Activated CD8-positive, alpha-beta memory T cell treated with anti-CD3 and anti-CD28 coated beads, Interleukin-2, amount 50 U/mL, for 4 hours (primary cell): ENCODE measurements at regions not wholly inside any gene's neighbourhood (a gene's known extent, or its start where the extent isn't known, plus 50 kb on each side); places are given as distances from the start of the nearest gene placed in this dataset.
"Not testable (repeated sequence)": the region's sequence is repeated elsewhere in the genome, so short reads cannot be mapped to it uniquely, and the experiment has no call there.

Source experiments
- DNase-seq: peaks from one replicate; pipeline ENCODE4 v3.0.0-alpha.2; 2020

GRCh38 chr5:34189246-34189645 lies 146.2 kb upstream of the C1QTNF3 start:
- DNase-seq, result not testable (repeated sequence)

GRCh38 chr5:34189752-34190411 lies 146.9 kb upstream of the C1QTNF3 start:
- not testable (repeated sequence) for DNase-seq

- not testable (repeated sequence) for DNase-seq
These were observed 147.5 kb upstream of the C1QTNF3 start for GRCh38 chr5:34190466-34190865.

GRCh38 chr5:34191279-34191744 lies 148.3 kb upstream of the C1QTNF3 start:
- not testable (repeated sequence) for DNase-seq

- not testable (repeated sequence) for DNase-seq
These were observed 149.3 kb upstream of the C1QTNF3 start for GRCh38 chr5:34192064-34192922.

GRCh38 chr5:34192923-34193262 lies 149.9 kb upstream of the C1QTNF3 start:
- DNase-seq, result not testable (repeated sequence)

GRCh38 chr5:34193297-34193696 lies 150.3 kb upstream of the C1QTNF3 start:
- not testable (repeated sequence) for DNase-seq

- not testable (repeated sequence) for DNase-seq
These were observed 150.8 kb upstream of the C1QTNF3 start for GRCh38 chr5:34193804-34194203.

- not testable (repeated sequence) for DNase-seq
These were observed 153.1 kb upstream of the C1QTNF3 start for GRCh38 chr5:34196091-34196490.

GRCh38 chr5:34205347-34205746 lies 162.3 kb upstream of the C1QTNF3 start:
- not testable (repeated sequence) for DNase-seq

GRCh38 chr5:34217386-34217785 lies 174.4 kb upstream of the C1QTNF3 start:
- not testable (repeated sequence) for DNase-seq

- not testable (repeated sequence) for DNase-seq
These were observed 178.5 kb upstream of the C1QTNF3 start for GRCh38 chr5:34221329-34222073.

GRCh38 chr5:34223158-34223557 lies 180.1 kb upstream of the C1QTNF3 start:
- not testable (repeated sequence) for DNase-seq

GRCh38 chr5:34230402-34230801 lies 187.4 kb upstream of the C1QTNF3 start:
- DNase-seq, result not testable (repeated sequence)

GRCh38 chr5:34243802-34244201 lies 200.8 kb upstream of the C1QTNF3 start:
- not testable (repeated sequence) for DNase-seq

- DNase-seq, result peak; percentile 74
These were observed 201.4 kb upstream of the C1QTNF3 start for GRCh38 chr5:34244281-34245031.

GRCh38 chr5:34245032-34245394 lies 202.0 kb upstream of the C1QTNF3 start:
- peak; percentile 57 for DNase-seq

- DNase-seq, result not testable (repeated sequence)
These were observed 202.8 kb upstream of the C1QTNF3 start for GRCh38 chr5:34245813-34246212.

GRCh38 chr5:34258598-34258997 lies 215.6 kb upstream of the C1QTNF3 start:
- DNase-seq, result not testable (repeated sequence)

- DNase-seq, result not testable (repeated sequence)
These were observed 218.0 kb upstream of the C1QTNF3 start for GRCh38 chr5:34261020-34261419.

GRCh38 chr5:34266151-34266550 lies 223.1 kb upstream of the C1QTNF3 start:
- not testable (repeated sequence) for DNase-seq

GRCh38 chr5:34296759-34297158 lies 253.7 kb upstream of the C1QTNF3 start:
- not testable (repeated sequence) for DNase-seq
